Thyroid gland (tissue), 4 donors: ENCODE measurements at regions not wholly inside any gene's neighbourhood (a gene's known extent, or its start where the extent isn't known, plus 50 kb on each side); places are given as distances from the start of the nearest gene placed in this dataset.

ENCODE experiments used
- DNase-seq, 2 donors: peaks; one replicate each; pipeline ENCODE4 v3.0.0-alpha.2; 2019
- H3K27ac ChIP-seq, 3 donors: fragments of 200-600 bp; sonication (generic); 1 replicate in 2 of 3; 2 replicates in 1 of 3; pipeline ENCODE4 v1.5.1; 2016 to 2019; ENCODE audit warnings: mild to moderate bottlenecking in 1 of 3, moderate library complexity in 1 of 3
- H3K27me3 ChIP-seq: fragments of 200-600 bp; sonication (generic); one replicate; pipeline ENCODE4 v1.5.1; 2019
- H3K36me3 ChIP-seq, 2 donors: fragments of 200-600 bp; sonication (generic); one replicate each; pipeline ENCODE4 v1.5.1; 2016 to 2019
- H3K4me1 ChIP-seq, 2 donors: fragments of 200-600 bp; sonication (generic); one replicate each; pipeline ENCODE4 v1.5.1; 2017 to 2019
- H3K4me3 ChIP-seq, 3 donors: fragments of 200-600 bp; sonication (generic); replicated peaks in 1 of 3; 1 replicate in 2 of 3; 2 replicates in 1 of 3; pipeline ENCODE4 v1.5.1; 2016; ENCODE audit warnings: mild to moderate bottlenecking in 1 of 3
- H3K9me3 ChIP-seq: fragments of 200-600 bp; sonication (generic); one replicate; pipeline ENCODE4 v1.5.1; 2017
- CTCF ChIP-seq, 6 experiments: fragments of 200-600 bp in 3 of 6; fragments of 450-650 bp in 3 of 6; sonication (generic) in 3 of 6; IDR thresholded peaks; one replicate each; pipeline ENCODE4 v1.5.1; 2016 to 2019; ENCODE audit warnings: antibody characterized with exemption in 6 of 6, mild to moderate bottlenecking in 2 of 6, inconsistent platforms in 1 of 6, moderate library complexity in 1 of 6
- POLR2A ChIP-seq, 2 donors: fragments of 450-650 bp; IDR thresholded peaks; one replicate each; pipeline ENCODE4 v1.6.1; 2017; ENCODE audit warnings: antibody characterized with exemption in 2 of 2, mild to moderate bottlenecking in 2 of 2, moderate library complexity in 1 of 2
- WGBS, 2 donors: methylation state at CpG; one replicate each; pipeline ENCODE4 v1.1.5; 2017; 5-methylcytosine and 5-hydroxymethylcytosine counted together
- intact Hi-C: fragments of 100-400 bp; cut with DNase I; formaldehyde crosslinking; loops from one replicate; pipeline ENCODE4 v1.15.1; 2023

DNA sequence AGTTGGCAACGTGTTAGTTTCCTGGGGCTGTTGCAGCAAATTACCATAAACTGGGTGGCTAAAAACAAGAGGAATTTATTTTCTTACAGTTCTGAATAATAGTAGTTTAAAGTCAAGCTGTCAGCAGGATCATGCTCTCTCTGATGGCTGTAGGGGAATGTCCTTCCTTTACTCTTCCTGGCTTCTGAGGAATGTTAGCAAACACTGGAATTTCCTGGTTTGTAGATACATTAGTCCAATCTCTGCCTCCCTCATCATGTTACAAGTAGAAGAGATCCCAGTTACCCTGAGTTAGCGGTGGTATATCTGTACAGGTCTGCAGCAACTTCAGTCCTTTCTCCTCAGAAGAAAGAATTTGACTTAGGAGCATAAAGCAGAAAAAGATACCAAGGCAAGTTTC, 2249.1 kb downstream of the NCAM2 start:
- TF ChIP-seq POLR2A (IDR thresholded peaks at IDR 0.05): no peak
- TF ChIP-seq CTCF (IDR thresholded peaks at IDR 0.05): no peak
- Histone ChIP-seq H3K9me3 (no peaks in the 10 kb centered on the region), H3K4me3 (no peak overlapping the region), H3K27me3 (no peaks in the 10 kb centered on the region), H3K27ac (no peak overlapping the region), H3K36me3 (no peaks in the 10 kb centered on the region), H3K4me1 (no peaks in the 10 kb centered on the region)
- whole genome bisulfite sequencing, 2 donors: 47 to 58% methylated on average over 2 of the region's 2 CpGs
- intact Hi-C loops: no loop called here
- no peak for DNase-seq

GRCh38 chr21:23245255-23245654, 2247.0 kb downstream of the NCAM2 start:
- TF ChIP-seq CTCF (IDR thresholded peaks at IDR 0.05) (no peak), POLR2A (IDR thresholded peaks at IDR 0.05) (no peak)
- WGBS, 2 donors: 87 to 90% methylated on average over 2 of the region's 2 CpGs
- intact Hi-C loops: no loop called here

GRCh38 chr21:23223882-23224281, 2225.7 kb downstream of the NCAM2 start:
- no peaks in the 10 kb centered on the region for H3K9me3 ChIP-seq
- 52 to 66% methylated on average over 2 of the region's 2 CpGs for WGBS, 2 donors
- TF ChIP-seq POLR2A (IDR thresholded peaks at IDR 0.05): no peak
- no peak for TF ChIP-seq CTCF (IDR thresholded peaks at IDR 0.05)
- no peaks in the 10 kb centered on the region for H3K36me3 ChIP-seq
- no peak for DNase-seq
- H3K4me1 ChIP-seq: no peaks in the 10 kb centered on the region
- H3K27me3 ChIP-seq: no peaks in the 10 kb centered on the region
- intact Hi-C loops: no loop called here
- no peak overlapping the region for H3K4me3 ChIP-seq
- H3K27ac ChIP-seq: no peak overlapping the region

More at GRCh38 chr21:23245255-23245654, 2247.0 kb downstream of the NCAM2 start:
- no peaks in the 10 kb centered on the region for H3K9me3 ChIP-seq
- H3K27ac ChIP-seq: no peak overlapping the region
- no peaks in the 10 kb centered on the region for H3K4me1 ChIP-seq
- no peaks in the 10 kb centered on the region for H3K27me3 ChIP-seq
- DNase-seq: no peak
- H3K36me3 ChIP-seq: no peaks in the 10 kb centered on the region
- H3K4me3 ChIP-seq: no peak overlapping the region

GRCh38 chr21:23218667-23219066, 2220.5 kb downstream of the NCAM2 start:
- Histone ChIP-seq H3K9me3 (no peaks in the 10 kb centered on the region), H3K4me1 (no peaks in the 10 kb centered on the region), H3K27me3 (no peaks in the 10 kb centered on the region), H3K27ac (no peak overlapping the region), H3K36me3 (no peaks in the 10 kb centered on the region), H3K4me3 (no peak overlapping the region)
- no peak for DNase-seq
- TF ChIP-seq CTCF (IDR thresholded peaks at IDR 0.05) (no peak), POLR2A (IDR thresholded peaks at IDR 0.05) (no peak)
- WGBS, 2 donors: 85% methylated on average over 1 of the region's 1 CpG
- intact Hi-C loops: no loop called here

- Histone ChIP-seq H3K36me3 (no peaks in the 10 kb centered on the region), H3K27ac (no peak overlapping the region), H3K4me3 (no peak overlapping the region), H3K4me1 (no peaks in the 10 kb centered on the region), H3K9me3 (no peaks in the 10 kb centered on the region), H3K27me3 (no peaks in the 10 kb centered on the region)
- TF ChIP-seq CTCF (IDR thresholded peaks at IDR 0.05) (no peak), POLR2A (IDR thresholded peaks at IDR 0.05) (no peak)
- intact Hi-C loops: no loop called here
- 80% methylated on average over 1 of the region's 1 CpG for WGBS, 2 donors
- no peak for DNase-seq
Observed at GRCh38 chr21:23217597-23217996, 2219.4 kb downstream of the NCAM2 start.
